PFSK-1 (cell line): ENCODE measurements at regions not wholly inside any gene's neighbourhood (a gene's known extent, or its start where the extent isn't known, plus 50 kb on each side); places are given as distances from the start of the nearest gene placed in this dataset.

Experiments
- FOXP2 ChIP-seq: optimal IDR thresholded peaks from 2 replicates; pipeline ENCODE3; 2011; ENCODE audit warnings: borderline replicate concordance, control low read depth, inconsistent platforms; ENCODE audit not compliant: insufficient read depth; ENCODE audit errors: extremely low read length, extremely low read depth
- POLR2AphosphoS5 ChIP-seq: IDR thresholded peaks from 2 replicates; pipeline ENCODE4 v1.6.1; 2012; ENCODE audit warnings: low read depth, mild to moderate bottlenecking, control low read depth, low read length, moderate library complexity
- REST ChIP-seq, 2 experiments: IDR thresholded peaks; 2 replicates each; pipeline versions ENCODE4 v1.6.1 to v1.8.0; 2011 to 2012; ENCODE audit warnings: low read depth in 2 of 2, low read length in 2 of 2, control low read depth in 1 of 2, inconsistent platforms in 1 of 2, mild to moderate bottlenecking in 1 of 2, moderate library complexity in 1 of 2; ENCODE audit not compliant: insufficient read depth in 1 of 2
- SIN3A ChIP-seq: IDR thresholded peaks from 2 replicates; pipeline ENCODE4 v1.6.1; 2012; ENCODE audit warnings: mild to moderate bottlenecking, low read length, moderate library complexity, borderline replicate concordance; ENCODE audit not compliant: insufficient read depth
- TAF1 ChIP-seq: IDR thresholded peaks from 2 replicates; pipeline ENCODE4 v1.6.1; 2012; ENCODE audit warnings: low read length, control low read depth, borderline replicate concordance; ENCODE audit not compliant: insufficient read depth

GRCh38 chr1:191953526-191953925 lies 204.7 kb upstream of the RGS18 start:
- TF ChIP-seq REST (IDR thresholded peaks at IDR 0.05; ENCODE audit: insufficient read depth in 1 of 2, low read depth in 2 of 2, low read length in 2 of 2) (no peak), SIN3A (no peak), TAF1 (no peak), POLR2AphosphoS5 (no peak), FOXP2 (no peak)

GRCh38 chr1:191959856-191960255 lies 198.4 kb upstream of the RGS18 start:
- TF ChIP-seq TAF1 (no peak), SIN3A (no peak), REST (IDR thresholded peaks at IDR 0.05; ENCODE audit: insufficient read depth in 1 of 2, low read depth in 2 of 2, low read length in 2 of 2) (no peak), POLR2AphosphoS5 (no peak), FOXP2 (no peak)

DNA sequence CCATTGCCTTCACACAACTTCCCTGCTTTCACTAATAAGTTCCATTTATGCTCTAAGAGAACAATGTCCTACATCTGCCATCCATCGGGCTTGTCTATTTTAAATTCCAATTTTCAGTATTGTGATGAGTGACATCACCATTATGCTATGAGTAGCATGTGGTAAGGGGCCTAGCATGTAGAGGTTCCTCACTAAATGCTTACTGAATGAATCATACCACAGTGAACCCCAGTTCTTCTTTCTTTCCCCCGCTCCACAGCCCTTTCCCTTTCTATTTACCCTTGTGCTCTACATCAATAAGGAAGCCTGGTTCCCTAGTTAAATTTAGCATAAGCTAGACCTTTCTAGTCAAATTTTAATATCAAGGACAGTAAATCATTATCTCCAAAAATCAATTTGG lies 195.0 kb upstream of the RGS18 start:
- TF ChIP-seq TAF1, result no peak
- TF ChIP-seq SIN3A, result no peak
- TF ChIP-seq FOXP2, result no peak
- TF ChIP-seq POLR2AphosphoS5, result no peak
- TF ChIP-seq REST (IDR thresholded peaks at IDR 0.05; ENCODE audit: insufficient read depth in 1 of 2, low read depth in 2 of 2, low read length in 2 of 2), result no peak

DNA sequence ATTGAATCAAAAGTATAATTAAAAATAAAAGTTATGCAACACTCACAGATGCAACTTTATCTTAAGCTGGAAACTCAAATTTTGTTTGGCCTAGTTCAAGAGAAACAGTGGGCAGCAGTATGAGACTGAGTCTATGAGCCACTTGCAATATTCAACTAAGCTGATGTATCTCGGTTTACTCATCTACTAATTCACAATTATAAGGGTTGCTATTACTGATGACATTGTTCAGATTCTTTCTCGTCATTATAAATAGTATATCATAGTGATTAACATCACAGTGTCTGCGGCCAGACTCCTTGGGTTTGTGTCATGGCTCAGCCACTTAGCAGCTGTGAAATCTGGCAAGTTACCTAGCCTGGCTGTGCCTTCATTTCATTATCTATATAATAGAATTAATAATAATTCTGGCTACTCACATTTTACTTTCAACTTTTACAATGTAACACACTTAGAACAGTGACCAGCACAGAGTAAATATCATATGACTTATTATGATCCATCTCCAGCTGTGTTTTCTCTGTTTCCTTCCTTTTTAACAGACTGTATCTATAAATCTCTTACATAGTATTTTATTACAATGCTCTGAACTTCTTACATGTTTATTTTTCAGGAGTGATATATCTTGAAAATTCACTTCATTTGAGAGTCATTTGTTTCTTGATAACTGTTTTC lies 194.3 kb upstream of the RGS18 start:
- TF ChIP-seq SIN3A (no peak), TAF1 (no peak), REST (IDR thresholded peaks at IDR 0.05; ENCODE audit: insufficient read depth in 1 of 2, low read depth in 2 of 2, low read length in 2 of 2) (no peak), POLR2AphosphoS5 (no peak), FOXP2 (no peak)

GRCh38 chr1:191969290-191969689 lies 189.0 kb upstream of the RGS18 start:
- no peak for TF ChIP-seq TAF1
- no peak for TF ChIP-seq SIN3A
- TF ChIP-seq FOXP2, result no peak
- no peak for TF ChIP-seq POLR2AphosphoS5
- no peak for TF ChIP-seq REST (IDR thresholded peaks at IDR 0.05; ENCODE audit: insufficient read depth in 1 of 2, low read depth in 2 of 2, low read length in 2 of 2)
